ENCODE measurements at regions not wholly inside any gene's neighbourhood (a gene's known extent, or its start where the extent isn't known, plus 50 kb on each side); places are given as distances from the start of the nearest gene placed in this dataset.

- DNase-seq (no peak), ATAC-seq (ENCODE audit: low read depth in 2 of 2) (no peak)
- Mint-ChIP-seq H3K4me1 (peaks cover 9 to 31% (median 17%) of the 10 kb centered on the region in 4 donors), H3K36me3 (no peaks in the 10 kb centered on the region), H3K27me3 (peaks cover 5% of the 10 kb centered on the region), H3K27ac (peak overlapping the region in 2 of 3 donors; percentile 5 to 15), H3K4me3 (peak overlapping the region in 1 of 4 donors; percentile 5), H3K9me3 (peaks cover 0 to 3% (median 0%) of the 10 kb centered on the region in 7 donors)
- Histone ChIP-seq H3K27ac (ENCODE audit: insufficient read depth, low read length, poor library complexity, severe bottlenecking) (no peak overlapping the region), H3K9me3 (ENCODE audit: control insufficient read depth in 2 of 2, low read length in 2 of 2) (no peaks in the 10 kb centered on the region), H3K4me1 (ENCODE audit: control insufficient read depth, insufficient read depth, low read length, poor library complexity, severe bottlenecking) (peaks cover 8% of the 10 kb centered on the region), H3K36me3 (ENCODE audit: control insufficient read depth, insufficient read depth, low read length) (no peaks in the 10 kb centered on the region), H3K4me3 (ENCODE audit: low read depth, low read length) (no peak overlapping the region), H3K27me3 (ENCODE audit: control insufficient read depth, insufficient read depth, low read length) (no peaks in the 10 kb centered on the region)
These were observed 59.2 kb upstream of the KLF12 start for GRCh38 chr13:74193391-74193790.

- ATAC-seq (ENCODE audit: low read depth in 2 of 2) = peak; percentile 37 to 53
- peaks cover 8% of the 10 kb centered on the region for H3K4me1 ChIP-seq (ENCODE audit: control insufficient read depth, insufficient read depth, low read length, poor library complexity, severe bottlenecking)
- no peak overlapping the region for H3K27ac ChIP-seq (ENCODE audit: insufficient read depth, low read length, poor library complexity, severe bottlenecking)
- H3K27ac Mint-ChIP-seq = no peak overlapping the region
- H3K4me1 Mint-ChIP-seq = peaks cover 9 to 31% (median 16%) of the 10 kb centered on the region in 4 donors
- H3K9me3 ChIP-seq (ENCODE audit: control insufficient read depth in 2 of 2, low read length in 2 of 2) = no peaks in the 10 kb centered on the region
- no peak overlapping the region for H3K4me3 Mint-ChIP-seq
- no peak for DNase-seq
- no peaks in the 10 kb centered on the region for H3K27me3 ChIP-seq (ENCODE audit: control insufficient read depth, insufficient read depth, low read length)
- H3K36me3 Mint-ChIP-seq = no peaks in the 10 kb centered on the region
- H3K27me3 Mint-ChIP-seq = no peaks in the 10 kb centered on the region
- peaks cover 0 to 3% (median 0%) of the 10 kb centered on the region in 7 donors for H3K9me3 Mint-ChIP-seq
- H3K36me3 ChIP-seq (ENCODE audit: control insufficient read depth, insufficient read depth, low read length) = no peaks in the 10 kb centered on the region
- no peak overlapping the region for H3K4me3 ChIP-seq (ENCODE audit: low read depth, low read length)
These were observed 57.2 kb upstream of the KLF12 start for GRCh38 chr13:74191410-74191809.

GRCh38 chr13:74190999-74191398 is 56.8 kb upstream of the KLF12 start:
- Mint-ChIP-seq H3K4me1 (peaks cover 9 to 31% (median 16%) of the 10 kb centered on the region in 4 donors), H3K9me3 (peaks cover 0 to 3% (median 0%) of the 10 kb centered on the region in 7 donors), H3K4me3 (no peak overlapping the region), H3K27ac (peak overlapping the region in 1 of 3 donors; percentile 78), H3K27me3 (no peaks in the 10 kb centered on the region), H3K36me3 (no peaks in the 10 kb centered on the region)
- H3K27ac ChIP-seq (ENCODE audit: insufficient read depth, low read length, poor library complexity, severe bottlenecking) = no peak overlapping the region
- DNase-seq (peak in 1 of 3 donors; percentile 4), ATAC-seq (ENCODE audit: low read depth in 2 of 2) (no peak)
- H3K4me3 ChIP-seq (ENCODE audit: low read depth, low read length) = no peak overlapping the region
- no peaks in the 10 kb centered on the region for H3K36me3 ChIP-seq (ENCODE audit: control insufficient read depth, insufficient read depth, low read length)
- peaks cover 8% of the 10 kb centered on the region for H3K4me1 ChIP-seq (ENCODE audit: control insufficient read depth, insufficient read depth, low read length, poor library complexity, severe bottlenecking)
- H3K27me3 ChIP-seq (ENCODE audit: control insufficient read depth, insufficient read depth, low read length) = no peaks in the 10 kb centered on the region
- H3K9me3 ChIP-seq (ENCODE audit: control insufficient read depth in 2 of 2, low read length in 2 of 2) = no peaks in the 10 kb centered on the region

DNA sequence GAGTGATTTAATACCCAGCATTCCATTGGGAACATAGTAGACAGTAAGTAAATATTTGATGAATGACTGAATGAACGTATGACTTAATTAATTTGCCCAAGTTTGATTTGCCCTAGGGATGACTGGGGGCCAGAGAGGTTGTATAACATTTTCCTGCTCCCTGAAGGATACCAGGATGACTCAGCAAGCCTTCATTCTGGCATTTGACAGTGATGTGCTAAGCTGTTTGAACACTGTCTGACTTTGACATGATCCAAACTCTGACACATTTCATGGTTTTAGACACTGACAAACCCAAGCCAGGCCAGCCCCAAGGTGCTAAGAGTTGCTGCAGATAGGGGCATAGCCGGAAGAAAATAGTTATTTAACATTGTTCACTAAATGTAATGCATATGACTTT is 53.4 kb upstream of the KLF12 start:
- Histone ChIP-seq H3K27ac (ENCODE audit: insufficient read depth, low read length, poor library complexity, severe bottlenecking) (no peak overlapping the region), H3K4me1 (ENCODE audit: control insufficient read depth, insufficient read depth, low read length, poor library complexity, severe bottlenecking) (peaks cover 8% of the 10 kb centered on the region), H3K9me3 (ENCODE audit: control insufficient read depth in 2 of 2, low read length in 2 of 2) (no peaks in the 10 kb centered on the region), H3K27me3 (ENCODE audit: control insufficient read depth, insufficient read depth, low read length) (no peaks in the 10 kb centered on the region), H3K4me3 (ENCODE audit: low read depth, low read length) (no peak overlapping the region), H3K36me3 (ENCODE audit: control insufficient read depth, insufficient read depth, low read length) (no peaks in the 10 kb centered on the region)
- ATAC-seq (ENCODE audit: low read depth in 2 of 2) (no peak), DNase-seq (no peak)
- Mint-ChIP-seq H3K4me1 (peaks cover 5 to 9% (median 7%) of the 10 kb centered on the region in 4 donors), H3K4me3 (no peak overlapping the region), H3K36me3 (no peaks in the 10 kb centered on the region), H3K27me3 (no peaks in the 10 kb centered on the region), H3K9me3 (no peaks in the 10 kb centered on the region), H3K27ac (no peak overlapping the region)

DNA sequence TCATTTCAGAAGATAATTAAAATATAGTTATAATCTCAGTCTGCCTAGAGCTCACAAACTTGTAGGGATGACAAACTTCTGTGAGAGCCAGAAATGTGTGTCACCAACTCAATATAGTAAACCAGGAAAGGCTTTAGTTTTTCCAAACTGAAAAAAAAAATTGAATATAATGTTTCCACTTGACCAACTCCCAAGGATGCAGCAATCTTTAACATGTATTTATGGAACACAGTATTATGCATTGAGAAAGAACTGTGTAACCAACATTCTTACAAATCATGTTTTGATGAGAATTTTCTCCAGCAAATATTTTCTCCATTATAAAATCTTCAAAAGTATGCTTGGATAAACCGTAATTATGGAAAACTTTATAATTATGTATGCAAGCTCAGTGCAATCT is 50.1 kb upstream of the KLF12 start:
- no peak for ATAC-seq (ENCODE audit: low read depth in 2 of 2)
- Histone ChIP-seq H3K4me1 (ENCODE audit: control insufficient read depth, insufficient read depth, low read length, poor library complexity, severe bottlenecking) (no peaks in the 10 kb centered on the region), H3K36me3 (ENCODE audit: control insufficient read depth, insufficient read depth, low read length) (no peaks in the 10 kb centered on the region), H3K27ac (ENCODE audit: insufficient read depth, low read length, poor library complexity, severe bottlenecking) (no peak overlapping the region), H3K4me3 (ENCODE audit: low read depth, low read length) (no peak overlapping the region), H3K9me3 (ENCODE audit: control insufficient read depth in 2 of 2, low read length in 2 of 2) (no peaks in the 10 kb centered on the region), H3K27me3 (ENCODE audit: control insufficient read depth, insufficient read depth, low read length) (no peaks in the 10 kb centered on the region)
- no peak for DNase-seq
- Mint-ChIP-seq H3K27ac (no peak overlapping the region), H3K27me3 (peaks cover 10% of the 10 kb centered on the region), H3K4me1 (no peaks in the 10 kb centered on the region), H3K9me3 (no peaks in the 10 kb centered on the region), H3K36me3 (no peaks in the 10 kb centered on the region), H3K4me3 (no peak overlapping the region)
